SK-N-SH treated with all-trans-retinoic acid at 6 μM for 48 hours (cell line): ENCODE measurements at regions not wholly inside any gene's neighbourhood (a gene's known extent, or its start where the extent isn't known, plus 50 kb on each side); places are given as distances from the start of the nearest gene placed in this dataset.

Experiments used
- BACH2 ChIP-seq: fragments of 250-450 bp; sonication (Bioruptor Pico); IDR thresholded peaks from 2 replicates; pipeline ENCODE4 v1.9.0; 2021; ENCODE audit warnings: mild to moderate bottlenecking, borderline replicate concordance
- PPARA ChIP-seq: fragments of 250-450 bp; sonication (Bioruptor Pico); IDR thresholded peaks from 2 replicates; pipeline ENCODE4 v1.5.0; 2020; ENCODE audit warnings: mild to moderate bottlenecking, borderline replicate concordance
- RARB ChIP-seq: fragments of 250-450 bp; sonication (Bioruptor Pico); IDR thresholded peaks from 2 replicates; pipeline ENCODE4 v1.8.0; 2021; ENCODE audit warnings: mild to moderate bottlenecking, moderate library complexity
- TOX ChIP-seq: fragments of 250-450 bp; sonication (Bioruptor Pico); IDR thresholded peaks from 2 replicates; pipeline ENCODE4 v1.8.0; 2021; ENCODE audit warnings: mild to moderate bottlenecking, moderate library complexity, borderline replicate concordance
- TF ChIP-seq, protein P1 (sequence below): fragments of 250-450 bp; sonication (Bioruptor Pico); IDR thresholded peaks from 2 replicates; pipeline ENCODE4 v1.8.0; 2020; ENCODE audit warnings: mild to moderate bottlenecking, moderate library complexity, borderline replicate concordance

DNA sequence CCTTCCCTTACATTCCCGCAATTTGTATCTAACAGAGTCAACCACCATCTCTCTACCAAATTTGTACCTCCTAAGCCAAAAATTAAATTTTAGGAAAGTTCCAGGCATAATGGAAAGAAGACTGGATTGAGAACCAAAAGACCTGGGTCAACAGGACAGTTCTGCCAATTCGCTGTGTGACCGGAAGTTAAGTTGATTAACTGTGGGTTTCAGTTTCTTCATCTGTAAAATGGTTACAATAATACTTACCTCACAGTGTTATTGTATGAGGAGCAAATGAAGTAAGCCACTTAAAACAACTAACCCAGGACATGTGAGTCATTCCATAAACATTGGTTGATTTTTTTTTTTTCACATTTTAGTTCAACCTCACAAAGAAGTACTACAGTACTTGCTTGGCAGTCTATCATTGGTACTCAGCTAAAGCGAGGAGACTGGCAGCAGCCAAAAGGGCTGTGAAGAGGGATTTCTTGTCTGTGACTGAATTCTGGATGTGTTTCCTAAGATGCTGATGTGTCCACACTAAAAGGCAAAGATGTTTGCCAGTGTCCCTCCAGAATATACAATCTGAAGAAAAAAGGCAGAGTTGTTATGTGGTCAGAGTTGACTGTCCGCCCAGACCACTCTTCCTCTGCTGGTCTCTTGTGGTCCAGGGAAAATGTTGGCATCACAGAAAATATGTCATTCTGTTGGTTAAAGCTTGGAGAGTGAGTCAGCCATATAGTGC is 198.6 kb downstream of the TLE1 start:
- no peak for TF ChIP-seq TOX (CRISPR knock-in tag)
- no peak for TF ChIP-seq PPARA (CRISPR knock-in tag)
- TF ChIP-seq RARB (CRISPR knock-in tag): no peak
- TF ChIP-seq BACH2 (CRISPR knock-in tag): no peak
- TF ChIP-seq, protein P1, sequence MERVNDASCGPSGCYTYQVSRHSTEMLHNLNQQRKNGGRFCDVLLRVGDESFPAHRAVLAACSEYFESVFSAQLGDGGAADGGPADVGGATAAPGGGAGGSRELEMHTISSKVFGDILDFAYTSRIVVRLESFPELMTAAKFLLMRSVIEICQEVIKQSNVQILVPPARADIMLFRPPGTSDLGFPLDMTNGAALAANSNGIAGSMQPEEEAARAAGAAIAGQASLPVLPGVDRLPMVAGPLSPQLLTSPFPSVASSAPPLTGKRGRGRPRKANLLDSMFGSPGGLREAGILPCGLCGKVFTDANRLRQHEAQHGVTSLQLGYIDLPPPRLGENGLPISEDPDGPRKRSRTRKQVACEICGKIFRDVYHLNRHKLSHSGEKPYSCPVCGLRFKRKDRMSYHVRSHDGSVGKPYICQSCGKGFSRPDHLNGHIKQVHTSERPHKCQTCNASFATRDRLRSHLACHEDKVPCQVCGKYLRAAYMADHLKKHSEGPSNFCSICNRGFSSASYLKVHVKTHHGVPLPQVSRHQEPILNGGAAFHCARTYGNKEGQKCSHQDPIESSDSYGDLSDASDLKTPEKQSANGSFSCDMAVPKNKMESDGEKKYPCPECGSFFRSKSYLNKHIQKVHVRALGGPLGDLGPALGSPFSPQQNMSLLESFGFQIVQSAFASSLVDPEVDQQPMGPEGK: no peak
